Lower leg skin (tissue), 3 donors: ENCODE measurements at regions not wholly inside any gene's neighbourhood (a gene's known extent, or its start where the extent isn't known, plus 50 kb on each side); places are given as distances from the start of the nearest gene placed in this dataset.
"Not testable (repeated sequence)": the region's sequence is repeated elsewhere in the genome, so short reads cannot be mapped to it uniquely, and the experiment has no call there.

Experiments used
- CTCF ChIP-seq, 3 donors: fragments of 450-650 bp; IDR thresholded peaks; one replicate each; pipeline ENCODE4 v1.5.1; 2016; ENCODE audit warnings: antibody characterized with exemption in 3 of 3, mild to moderate bottlenecking in 3 of 3, moderate library complexity in 2 of 3
- POLR2A ChIP-seq, 2 donors: fragments of 450-650 bp; IDR thresholded peaks; one replicate each; pipeline ENCODE4 v1.6.1; 2016 to 2017; ENCODE audit warnings: antibody characterized with exemption in 2 of 2, mild to moderate bottlenecking in 1 of 2, moderate library complexity in 1 of 2

- TF ChIP-seq CTCF, POLR2A (IDR thresholded peaks at IDR 0.05): not testable (repeated sequence)
Observed at GRCh38 chr21:38120679-38120983, 136.2 kb upstream of the KCNJ15 start.
